H9 (cell line): ENCODE measurements at regions not wholly inside any gene's neighbourhood (a gene's known extent, or its start where the extent isn't known, plus 50 kb on each side); places are given as distances from the start of the nearest gene placed in this dataset.

Experiments used
- DNase-seq: peaks from one replicate; pipeline ENCODE4 v3.0.0-alpha.2; 2017
- H2AFZ ChIP-seq: one replicate; pipeline ENCODE4 v1.6.1; 2013; ENCODE audit warnings: mild to moderate bottlenecking, low read length, control low read depth, moderate library complexity
- H2AK5ac ChIP-seq: 2 replicates; pipeline ENCODE4 v1.6.1; 2013; ENCODE audit warnings: low read length, control low read depth, mixed read lengths; ENCODE audit not compliant: insufficient read length
- H2BK120ac ChIP-seq: one replicate; pipeline ENCODE4 v1.6.1; 2013; ENCODE audit warnings: low read depth, mild to moderate bottlenecking, low read length, control low read depth, inconsistent platforms; ENCODE audit not compliant: poor library complexity, severe bottlenecking
- H2BK12ac ChIP-seq: 2 replicates; pipeline ENCODE4 v1.6.1; 2013; ENCODE audit warnings: low read length, control low read depth, mixed read lengths, low read depth; ENCODE audit not compliant: insufficient read length
- H2BK15ac ChIP-seq: 2 replicates; pipeline ENCODE4 v1.6.1; 2013; ENCODE audit warnings: low read depth, low read length, control low read depth
- H2BK20ac ChIP-seq: one replicate; pipeline ENCODE4 v1.6.1; 2013; ENCODE audit warnings: low read depth, mild to moderate bottlenecking, low read length, control low read depth, inconsistent platforms; ENCODE audit not compliant: poor library complexity, severe bottlenecking
- H2BK5ac ChIP-seq: 2 replicates; pipeline ENCODE4 v1.6.1; 2013; ENCODE audit warnings: low read length, control low read depth, mixed read lengths; ENCODE audit not compliant: insufficient read length
- H3K14ac ChIP-seq: 2 replicates; pipeline ENCODE4 v1.6.1; 2013; ENCODE audit warnings: low read length, control low read depth; ENCODE audit not compliant: insufficient read depth
- H3K18ac ChIP-seq: 2 replicates; pipeline ENCODE4 v1.6.1; 2013; ENCODE audit warnings: low read depth, mild to moderate bottlenecking, mixed read lengths, low read length, control low read depth; ENCODE audit not compliant: insufficient read length
- H3K23ac ChIP-seq: 2 replicates; pipeline ENCODE4 v1.6.1; 2013; ENCODE audit warnings: low read length, control low read depth, mixed read lengths, low read depth; ENCODE audit not compliant: insufficient read length
- H3K23me2 ChIP-seq: 2 replicates; pipeline ENCODE4 v1.6.1; 2013; ENCODE audit warnings: low read depth, mild to moderate bottlenecking, mixed read lengths, low read length, control low read depth; ENCODE audit not compliant: insufficient read length, poor library complexity, severe bottlenecking
- H3K27ac ChIP-seq: 2 replicates; pipeline ENCODE4 v1.5.1; 2013; ENCODE audit warnings: low read length, control low read depth, mixed read lengths, low read depth; ENCODE audit not compliant: insufficient read length
- H3K27me3 ChIP-seq: 2 replicates; pipeline ENCODE4 v1.6.1; 2013; ENCODE audit warnings: low read length, control low read depth, inconsistent platforms; ENCODE audit not compliant: insufficient read depth
- H3K4ac ChIP-seq: 2 replicates; pipeline ENCODE4 v1.6.1; 2013; ENCODE audit warnings: low read depth, mild to moderate bottlenecking, control low read depth, inconsistent platforms, low read length, moderate library complexity
- H3K4me1 ChIP-seq: 2 replicates; pipeline ENCODE4 v1.6.1; 2013; ENCODE audit warnings: low read length, control low read depth, inconsistent platforms; ENCODE audit not compliant: insufficient read depth
- H3K4me2 ChIP-seq: 2 replicates; pipeline ENCODE4 v1.6.1; 2013; ENCODE audit warnings: low read length, control low read depth, mixed read lengths; ENCODE audit not compliant: insufficient read length, insufficient read depth
- H3K56ac ChIP-seq: 2 replicates; pipeline ENCODE4 v1.6.1; 2013; ENCODE audit warnings: low read depth, mild to moderate bottlenecking, mixed read lengths, low read length, control low read depth; ENCODE audit not compliant: insufficient read length
- H3K79me1 ChIP-seq: 2 replicates; pipeline ENCODE4 v1.6.1; 2013; ENCODE audit warnings: low read depth, mild to moderate bottlenecking, moderate library complexity, low read length, control low read depth, inconsistent platforms; ENCODE audit not compliant: insufficient read depth, poor library complexity, severe bottlenecking
- H3K79me2 ChIP-seq: 2 replicates; pipeline ENCODE4 v1.6.1; 2013; ENCODE audit warnings: low read length, control low read depth, inconsistent platforms; ENCODE audit not compliant: insufficient read depth
- H3K9ac ChIP-seq: 2 replicates; pipeline ENCODE4 v1.6.1; 2013; ENCODE audit warnings: low read length, control low read depth, mixed read lengths; ENCODE audit not compliant: insufficient read length; ENCODE audit errors: extremely low read depth
- H3K9me3 ChIP-seq: one replicate; pipeline ENCODE4 v1.6.1; 2013; ENCODE audit warnings: low read depth, low read length, inconsistent platforms; ENCODE audit not compliant: control insufficient read depth
- H3T11ph ChIP-seq: one replicate; pipeline ENCODE4 v1.6.1; 2013; ENCODE audit warnings: mild to moderate bottlenecking, low read length, control low read depth, inconsistent platforms
- H4K20me1 ChIP-seq: one replicate; pipeline ENCODE4 v1.6.1; 2013; ENCODE audit not compliant: control insufficient read depth, insufficient read length, insufficient read depth
- H4K5ac ChIP-seq: 2 replicates; pipeline ENCODE4 v1.6.1; 2013; ENCODE audit warnings: low read depth, mild to moderate bottlenecking, mixed read lengths, low read length, control low read depth; ENCODE audit not compliant: insufficient read length
- H4K8ac ChIP-seq: replicated peaks from 2 replicates; pipeline ENCODE4 v1.6.1; 2013; ENCODE audit warnings: low read length, control low read depth, mixed read lengths, low read depth; ENCODE audit not compliant: insufficient read length
- H4K91ac ChIP-seq: 2 replicates; pipeline ENCODE4 v1.6.1; 2013; ENCODE audit warnings: low read depth, mild to moderate bottlenecking, moderate library complexity, mixed read lengths, low read length, control low read depth; ENCODE audit not compliant: insufficient read length
- H3K27ac Mint-ChIP-seq, 3 experiments: 2 replicates in 2 of 3; 3 replicates in 1 of 3; pipeline ENCODE4 v1.8.0; 2020 to 2021; ENCODE audit warnings: mixed read lengths in 3 of 3, mild to moderate bottlenecking in 1 of 3, moderate library complexity in 1 of 3
- H3K27me3 Mint-ChIP-seq: 2 replicates; pipeline ENCODE4 v1.8.0; 2021; ENCODE audit warnings: low read depth, mild to moderate bottlenecking, moderate library complexity, mixed read lengths
- H3K36me3 Mint-ChIP-seq, 3 experiments: 2 replicates in 2 of 3; 3 replicates in 1 of 3; pipeline ENCODE4 v1.8.0; 2020 to 2021; ENCODE audit warnings: low read depth in 3 of 3, mixed read lengths in 3 of 3; ENCODE audit not compliant: insufficient read depth in 1 of 3
- H3K4me1 Mint-ChIP-seq, 2 experiments: 2 replicates each; pipeline ENCODE4 v1.8.0; 2020; ENCODE audit warnings: mixed read lengths in 2 of 2
- H3K4me3 Mint-ChIP-seq, 2 experiments: 2 replicates in 1 of 2; 3 replicates in 1 of 2; pipeline ENCODE4 v1.8.0; 2020 to 2021; ENCODE audit warnings: mild to moderate bottlenecking in 2 of 2, mixed read lengths in 2 of 2, moderate library complexity in 1 of 2
- H3K9me3 Mint-ChIP-seq, 2 experiments: 2 replicates in 1 of 2; 3 replicates in 1 of 2; pipeline ENCODE4 v1.8.0; 2020; ENCODE audit warnings: mild to moderate bottlenecking in 2 of 2, mixed read lengths in 2 of 2, moderate library complexity in 1 of 2
- CTCF ChIP-seq: fragments of 200-600 bp; sonication (generic); conservative IDR thresholded peaks from 3 replicates; pipeline ENCODE4 v1.8.0; 2021; ENCODE audit warnings: antibody characterized with exemption, mild to moderate bottlenecking
- WGBS: extraction: QIAGEN DNeasy Blood & Tissue Kit; methylation state at CpG from one replicate; pipeline ENCODE4 v1.1.7; 2013; ENCODE audit warnings: missing lambda C conversion rate, low lambda C conversion rate, mixed read lengths; ENCODE audit not compliant: insufficient read length; ENCODE audit errors: extremely low coverage; 5-methylcytosine and 5-hydroxymethylcytosine counted together

- no peaks in the 10 kb centered on the region for H3K79me2 ChIP-seq
- H3K27ac ChIP-seq: no peak overlapping the region
- no peak overlapping the region for H3K56ac ChIP-seq
- no peak overlapping the region for H2BK15ac ChIP-seq
- no peak overlapping the region for H2BK20ac ChIP-seq
- WGBS: 100% methylated on average over 1 of the region's 3 CpGs
- no peak overlapping the region for H3K23ac ChIP-seq
- H3K79me1 ChIP-seq: no peaks in the 10 kb centered on the region
- Mint-ChIP-seq H3K36me3 (no peaks in the 10 kb centered on the region), H3K27ac (no peak overlapping the region), H3K4me1 (peaks cover 3 to 6% of the 10 kb centered on the region in 2 experiments; a peak in 2 of 4 replicates), H3K27me3 (peaks cover 6% of the 10 kb centered on the region), H3K4me3 (no peak overlapping the region), H3K9me3 (no peaks in the 10 kb centered on the region)
- DNase-seq: no peak
- H2BK120ac ChIP-seq: no peak overlapping the region
- H2BK12ac ChIP-seq: no peak overlapping the region
- H3K14ac ChIP-seq: no peak overlapping the region
- no peaks in the 10 kb centered on the region for H3K9me3 ChIP-seq
- no peak overlapping the region for H3K9ac ChIP-seq
- H4K8ac ChIP-seq: no peak overlapping the region
- H2AFZ ChIP-seq: no peak overlapping the region
- H4K20me1 ChIP-seq: no peaks in the 10 kb centered on the region
- H3T11ph ChIP-seq: no peak overlapping the region
- H2AK5ac ChIP-seq: no peak overlapping the region
- no peaks in the 10 kb centered on the region for H3K27me3 ChIP-seq
- no peak for TF ChIP-seq CTCF
- H4K5ac ChIP-seq: no peak overlapping the region
- H3K4me1 ChIP-seq: no peaks in the 10 kb centered on the region
- H4K91ac ChIP-seq: no peak overlapping the region
- H2BK5ac ChIP-seq: no peak overlapping the region
- H3K4ac ChIP-seq: no peak overlapping the region
- no peak overlapping the region for H3K4me2 ChIP-seq
- H3K18ac ChIP-seq: no peak overlapping the region
- H3K23me2 ChIP-seq: no peaks in the 10 kb centered on the region
These were observed 106.6 kb upstream of the LRFN2 start for GRCh38 chr6:40693768-40694167.
